ENCODE measurements at regions not wholly inside any gene's neighbourhood (a gene's known extent, or its start where the extent isn't known, plus 50 kb on each side); places are given as distances from the start of the nearest gene placed in this dataset.

DNA sequence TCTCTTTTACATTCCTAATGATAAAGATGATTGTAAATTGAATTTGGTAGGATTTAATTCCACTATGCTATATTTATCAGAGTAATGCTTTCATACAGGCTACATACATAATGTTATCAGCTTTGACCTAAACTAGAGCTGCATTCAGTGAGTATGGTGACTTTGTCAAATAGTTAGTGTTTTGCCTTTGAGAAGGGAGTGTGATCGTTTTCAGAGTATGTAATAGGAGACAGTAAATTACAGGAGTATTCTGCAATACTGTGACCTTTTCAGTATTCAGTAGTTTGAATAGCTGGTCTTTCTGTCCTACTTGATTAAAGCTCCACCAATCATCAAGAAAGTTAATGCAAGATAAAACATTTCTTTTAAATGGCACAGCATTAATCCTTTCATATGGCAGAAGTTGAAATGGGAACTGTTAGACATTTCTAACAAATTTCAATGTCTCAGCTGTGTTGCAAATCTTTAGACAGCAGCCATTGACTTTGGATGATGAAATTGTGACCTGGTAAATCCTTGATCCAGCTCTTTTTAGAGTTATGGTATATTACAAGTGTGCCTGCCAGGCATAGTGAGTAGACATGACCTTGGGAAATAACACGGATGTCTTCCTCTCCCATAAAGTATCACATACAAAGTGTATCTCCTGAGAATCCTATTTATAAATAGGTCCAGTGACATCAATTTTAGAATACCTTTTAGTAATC, 455.3 kb downstream of the KCTD8 start:
- no peak overlapping the region for H3K4me3 ChIP-seq (ENCODE audit: low read length)
- DNase-seq (ENCODE audit: low read depth, low spot score) = no peak

DNA sequence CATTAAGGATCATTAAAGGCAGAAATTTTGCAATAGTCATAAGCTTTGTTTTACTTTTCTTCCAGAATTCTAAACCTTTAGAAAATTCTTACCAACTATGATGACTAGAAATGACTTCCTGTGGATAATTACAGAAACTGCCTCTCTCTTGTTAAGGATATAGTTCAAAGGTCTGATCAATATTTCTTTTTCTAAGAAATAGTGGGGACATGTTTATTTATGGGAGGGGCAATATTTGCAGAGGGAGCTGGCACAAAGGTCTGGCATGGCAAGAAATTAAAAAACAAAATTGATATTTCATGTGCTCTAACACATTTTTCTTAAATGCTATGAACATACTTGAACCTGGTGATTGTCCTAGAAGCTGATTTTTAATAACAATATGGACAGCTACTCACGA, 448.9 kb downstream of the KCTD8 start:
- no peak overlapping the region for H3K4me3 ChIP-seq (ENCODE audit: low read length)
- DNase-seq (ENCODE audit: low read depth, low spot score) = no peak

DNA sequence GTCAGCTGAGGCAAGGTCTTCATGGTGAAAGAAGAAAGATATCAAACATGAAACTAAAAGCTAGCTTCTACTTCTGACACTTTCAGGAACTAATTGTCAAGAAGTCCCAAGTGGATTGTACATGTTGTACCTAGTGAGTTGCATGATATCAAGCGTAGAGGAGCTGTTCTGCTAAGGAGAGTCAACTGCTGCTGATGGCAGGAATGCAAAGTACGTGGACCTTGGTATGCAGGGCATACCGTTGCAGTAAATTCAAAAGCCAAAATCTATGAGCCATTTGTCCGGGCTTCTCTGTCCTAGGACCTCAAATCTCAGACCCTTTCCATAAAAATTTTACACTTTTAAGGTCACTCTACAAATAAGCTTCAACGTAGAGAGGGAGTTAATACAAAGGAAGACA, 446.2 kb downstream of the KCTD8 start:
- no peak overlapping the region for H3K4me3 ChIP-seq (ENCODE audit: low read length)
- no peak for DNase-seq (ENCODE audit: low read depth, low spot score)

DNA sequence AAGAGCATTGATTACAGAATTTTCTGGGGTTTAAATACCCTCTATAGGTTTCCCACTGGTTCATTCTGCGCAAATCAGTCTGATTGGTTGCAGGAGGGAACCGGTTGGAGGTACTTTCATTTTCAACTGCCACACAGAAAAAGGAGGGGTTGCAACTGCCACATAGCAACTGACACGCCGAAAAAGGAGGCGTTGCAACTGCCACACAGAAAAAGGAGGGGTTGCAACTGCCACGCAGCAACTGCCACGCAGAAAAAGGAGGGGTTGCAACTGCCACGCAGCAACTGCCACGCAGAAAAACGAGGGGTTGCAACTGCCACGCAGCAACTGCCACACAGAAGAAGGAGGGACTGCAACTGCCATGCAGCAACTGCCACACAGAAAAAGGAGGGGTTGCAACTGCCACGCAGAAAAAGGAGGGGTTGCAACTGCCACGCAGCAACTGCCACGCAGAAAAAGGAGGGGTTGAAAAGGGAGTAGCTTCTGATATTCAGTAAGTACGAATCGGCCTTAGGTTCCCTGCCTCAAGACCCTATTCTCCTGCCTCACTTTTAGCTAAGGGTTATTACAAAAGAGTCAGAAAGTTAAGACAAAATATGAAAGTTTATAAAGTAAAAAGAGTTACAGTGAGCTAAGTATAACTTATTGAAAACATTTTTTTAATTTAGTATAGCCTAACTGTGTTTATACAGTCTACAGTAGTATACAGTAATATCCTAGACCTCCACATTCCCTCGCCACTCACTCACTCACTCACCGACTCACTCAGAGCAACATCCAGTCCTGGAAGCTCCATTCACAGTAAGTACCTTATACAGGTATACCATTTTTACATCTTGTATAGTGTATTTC, 431.8 kb downstream of the KCTD8 start:
- H3K4me3 ChIP-seq (ENCODE audit: low read length) = no peak overlapping the region
- no peak for DNase-seq (ENCODE audit: low read depth, low spot score)

DNA sequence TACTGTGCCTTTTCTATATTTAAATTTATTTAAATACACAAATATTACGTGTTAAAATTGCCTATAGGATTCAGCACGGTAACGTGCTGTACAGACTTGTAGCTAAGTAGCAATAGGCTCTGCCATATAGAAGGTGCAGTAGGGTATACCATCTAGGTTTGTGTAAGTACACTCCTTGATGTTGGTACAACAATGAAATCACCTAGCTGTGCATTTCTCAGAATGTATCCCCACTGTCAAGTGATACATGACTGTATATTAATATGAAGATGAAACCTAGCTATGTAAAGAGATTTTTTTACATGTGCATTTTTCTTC, 431.2 kb downstream of the KCTD8 start:
- DNase-seq (ENCODE audit: low read depth, low spot score) = no peak
- H3K4me3 ChIP-seq (ENCODE audit: low read length) = no peak overlapping the region

DNA sequence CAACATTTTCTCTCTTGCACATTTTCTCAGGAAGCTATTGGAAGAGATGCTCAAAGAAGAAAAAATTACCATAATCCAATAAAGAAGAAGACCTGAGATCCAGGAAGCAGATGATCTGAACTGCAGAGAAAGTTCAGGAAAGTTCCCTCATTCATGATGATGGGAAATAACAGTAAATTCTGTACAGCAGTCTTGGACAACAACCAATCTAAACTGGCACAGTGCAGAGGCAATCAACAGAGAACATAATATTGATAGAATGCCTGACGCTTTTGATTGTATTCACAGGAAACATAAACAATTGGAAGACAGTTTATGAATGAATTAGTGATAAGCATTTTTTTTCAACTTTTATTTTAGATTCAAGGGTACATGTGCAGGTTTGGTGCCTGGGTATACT, 428.9 kb downstream of the KCTD8 start:
- DNase-seq (ENCODE audit: low read depth, low spot score) = no peak
- H3K4me3 ChIP-seq (ENCODE audit: low read length) = no peak overlapping the region

DNA sequence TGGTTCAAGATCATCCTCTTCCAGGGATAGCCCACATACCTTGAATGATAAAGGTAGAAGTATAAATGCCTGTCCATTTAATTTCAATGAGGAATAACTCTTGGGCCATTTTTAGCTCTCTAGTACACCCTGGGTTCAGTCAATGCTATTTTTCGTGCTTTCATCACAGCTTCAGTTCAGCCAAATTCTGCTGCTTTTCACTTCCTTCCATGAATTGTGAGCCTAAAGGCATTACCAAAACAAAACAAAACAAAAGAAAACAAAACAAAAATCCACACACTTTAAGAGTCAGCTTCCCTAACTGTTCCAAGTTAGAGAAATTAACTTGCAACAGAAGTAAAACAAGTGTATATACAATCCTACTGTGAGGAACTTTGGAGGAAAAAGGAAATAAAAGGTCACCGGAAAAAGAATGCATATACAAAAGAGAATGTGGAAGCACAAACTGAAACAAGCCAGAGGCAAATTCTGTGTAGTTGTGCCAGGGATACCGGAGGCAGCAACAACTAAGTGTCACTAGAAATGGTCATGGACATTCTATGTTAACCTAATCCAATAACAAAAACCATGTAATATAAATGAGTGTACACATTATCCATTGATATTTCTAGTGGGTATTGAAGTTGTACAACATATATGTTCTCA, 423.1 kb downstream of the KCTD8 start:
- no peak for DNase-seq (ENCODE audit: low read depth, low spot score)
- no peak overlapping the region for H3K4me3 ChIP-seq (ENCODE audit: low read length)

DNA sequence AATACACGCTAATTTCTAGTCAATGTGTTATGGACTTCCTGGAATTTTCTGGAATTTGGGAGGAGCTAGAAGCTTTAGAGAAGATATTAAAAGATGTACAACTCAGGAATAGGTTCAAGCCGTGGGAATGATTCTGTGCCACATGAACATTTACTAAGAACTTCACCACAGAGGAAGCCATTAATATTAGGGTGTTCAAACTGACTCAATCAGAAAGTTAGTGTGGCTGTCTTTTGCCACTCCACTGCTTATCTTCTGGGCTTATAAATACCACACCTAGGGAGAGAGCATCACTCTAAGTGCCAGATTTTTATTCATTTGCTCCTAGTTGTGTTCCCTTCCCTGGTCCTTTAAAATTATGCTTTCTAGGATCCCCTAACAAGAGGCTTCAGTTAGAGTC, 409.8 kb downstream of the KCTD8 start:
- no peak for DNase-seq (ENCODE audit: low read depth, low spot score)
- H3K4me3 ChIP-seq (ENCODE audit: low read length) = no peak overlapping the region

DNA sequence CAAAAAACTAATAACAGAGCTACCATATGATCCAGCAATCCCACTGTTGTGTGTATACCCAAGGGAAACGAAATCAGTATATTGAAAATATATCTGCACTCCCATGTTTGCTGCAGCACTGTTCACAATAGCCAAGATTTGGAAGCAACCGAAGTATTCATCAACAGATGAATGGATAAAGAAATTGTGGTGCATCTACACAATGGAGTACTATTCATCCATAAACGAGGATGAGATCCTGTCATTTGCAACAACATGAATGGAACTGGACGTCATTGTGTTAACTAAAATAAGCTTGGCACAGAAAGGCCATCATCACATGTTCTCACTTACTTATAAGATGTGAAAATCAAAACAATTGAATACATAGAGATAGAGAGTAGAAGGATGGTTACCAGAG, 402.1 kb downstream of the KCTD8 start:
- no peak for DNase-seq (ENCODE audit: low read depth, low spot score)

DNA sequence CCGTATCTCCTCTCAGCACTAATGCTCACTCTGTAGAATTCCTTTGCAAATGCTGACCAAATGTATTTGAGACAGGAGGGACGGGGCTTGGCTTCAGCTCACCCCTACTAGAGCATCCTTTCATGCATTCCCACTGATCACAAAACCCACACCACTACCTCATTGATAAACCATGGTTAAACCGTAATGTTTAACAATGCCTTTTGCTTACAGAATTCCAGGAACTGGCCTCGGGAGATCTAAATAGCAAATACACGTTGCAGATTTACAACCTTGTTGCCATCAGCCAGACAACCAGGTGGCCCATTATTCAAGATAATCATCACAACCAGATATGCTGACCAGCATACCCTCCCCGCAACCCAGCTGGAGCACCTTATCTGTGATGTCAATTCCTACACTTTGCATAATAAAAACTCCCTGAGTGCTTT, 391.9 kb downstream of the KCTD8 start:
- no peak for DNase-seq (ENCODE audit: low read depth, low spot score)
- H3K4me3 ChIP-seq (ENCODE audit: low read length) = no peak overlapping the region

More for the DNA sequence above, 402.1 kb downstream of the KCTD8 start:
- no peak overlapping the region for H3K4me3 ChIP-seq (ENCODE audit: low read length)

DNA sequence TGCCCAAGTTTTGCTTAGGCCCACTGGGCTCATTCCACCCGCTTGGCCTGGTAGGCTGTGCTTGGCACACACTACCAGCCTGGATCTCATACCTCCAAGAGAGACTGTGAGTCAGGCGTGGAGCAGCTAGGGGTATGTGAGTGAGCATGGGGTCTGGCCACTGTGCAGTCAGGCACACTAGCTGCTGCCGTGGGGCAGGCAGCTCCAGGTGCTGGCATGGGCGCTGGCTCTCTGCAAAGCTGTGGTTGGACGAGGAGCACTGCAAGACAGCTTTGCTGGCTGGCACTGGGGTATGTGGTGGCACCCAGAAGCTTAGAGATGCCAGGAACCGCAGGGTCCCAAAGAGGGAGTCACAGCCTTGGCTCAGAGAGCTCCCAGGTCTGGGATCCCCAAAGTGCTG, 377.8 kb downstream of the KCTD8 start:
- no peak overlapping the region for H3K4me3 ChIP-seq (ENCODE audit: low read length)

DNA sequence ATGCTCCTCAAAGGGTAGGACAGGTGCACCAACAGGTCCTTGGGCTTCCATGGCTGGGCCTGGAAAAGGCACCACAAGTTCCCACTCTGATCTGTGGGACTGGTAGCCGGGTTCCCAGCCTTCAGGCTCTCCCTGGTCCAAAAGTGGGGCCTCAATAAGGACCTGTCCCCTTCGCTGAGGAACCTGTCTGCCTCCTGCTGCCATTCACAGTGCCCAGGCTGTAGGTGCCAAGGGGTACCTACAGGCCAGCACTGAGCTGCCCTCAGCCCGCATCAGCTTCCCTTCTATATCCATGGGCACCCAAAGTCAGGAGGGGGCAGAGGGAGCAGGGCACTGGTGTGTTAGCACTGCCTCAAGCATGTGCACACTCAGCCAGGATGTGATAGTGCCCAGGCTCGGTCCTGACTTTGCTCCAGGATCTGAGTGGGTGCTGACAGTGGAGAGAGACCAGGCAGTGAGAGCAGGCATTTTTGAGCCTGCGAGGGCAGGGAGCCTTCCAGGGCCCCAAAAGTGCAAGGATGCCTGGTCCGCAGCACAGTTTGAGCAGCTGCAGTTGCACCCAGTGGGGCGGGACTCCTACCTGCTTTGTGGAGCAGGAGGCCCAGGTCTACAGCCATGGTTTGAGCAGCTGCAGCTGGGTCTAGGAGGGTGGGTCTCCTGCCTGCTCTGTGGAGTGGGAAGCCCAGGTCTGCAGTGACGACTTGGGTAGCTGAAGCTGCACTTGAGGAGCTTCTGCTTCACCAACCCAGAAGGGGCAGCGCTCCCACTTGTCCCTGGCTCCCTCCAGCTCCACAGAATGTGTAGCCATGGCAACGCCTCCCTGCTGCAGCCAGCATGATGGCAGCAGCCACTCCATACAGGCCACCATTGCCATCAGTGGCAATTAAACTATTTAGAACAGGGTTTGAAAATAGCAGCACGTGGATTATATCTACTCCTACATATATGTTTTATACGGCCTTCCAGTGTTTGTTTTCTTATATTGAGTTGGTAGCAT, 376.4 kb downstream of the KCTD8 start:
- no peak for DNase-seq (ENCODE audit: low read depth, low spot score)
- H3K4me3 ChIP-seq (ENCODE audit: low read length) = no peak overlapping the region

More for the DNA sequence above, 377.8 kb downstream of the KCTD8 start:
- DNase-seq (ENCODE audit: low read depth, low spot score) = no peak

DNA sequence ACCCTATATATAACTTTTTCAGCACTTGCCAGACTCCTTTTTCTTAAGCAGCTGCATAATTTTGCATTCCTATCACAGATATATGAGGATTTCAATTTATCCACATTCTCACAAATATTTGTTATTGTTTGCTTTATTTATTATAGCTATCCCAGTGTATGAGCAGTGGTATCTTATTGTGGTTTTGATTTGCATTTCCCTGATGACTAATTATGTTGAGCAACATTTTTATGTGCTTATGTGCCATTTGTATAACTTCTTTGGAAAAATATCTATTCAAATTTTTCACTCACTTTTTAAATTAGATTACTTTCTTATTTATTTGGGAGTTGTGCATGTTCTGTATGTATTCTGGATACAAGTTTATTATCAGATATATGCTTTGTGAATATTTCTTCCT, 361.9 kb downstream of the KCTD8 start:
- DNase-seq (ENCODE audit: low read depth, low spot score) = no peak
- H3K4me3 ChIP-seq (ENCODE audit: low read length) = no peak overlapping the region

DNA sequence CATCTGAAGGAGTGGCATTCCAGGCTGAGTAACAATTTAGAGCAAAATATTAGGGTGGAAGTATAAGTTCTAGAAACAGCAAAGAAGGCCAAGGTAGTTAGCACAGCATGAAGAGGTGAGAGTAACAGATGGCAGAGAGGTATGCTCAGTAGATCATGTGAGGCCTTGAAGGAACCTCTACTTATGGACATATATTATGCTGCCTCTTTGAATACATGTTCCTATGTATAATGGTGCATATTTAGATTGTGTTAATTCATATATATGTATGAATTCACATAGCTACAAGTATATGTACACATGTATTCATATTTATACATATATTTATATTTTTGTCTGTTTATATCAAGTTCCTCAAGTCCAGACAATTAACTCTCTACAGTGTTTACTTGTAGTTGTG, 355.2 kb downstream of the KCTD8 start:
- H3K4me3 ChIP-seq (ENCODE audit: low read length) = no peak overlapping the region
- no peak for DNase-seq (ENCODE audit: low read depth, low spot score)

DNA sequence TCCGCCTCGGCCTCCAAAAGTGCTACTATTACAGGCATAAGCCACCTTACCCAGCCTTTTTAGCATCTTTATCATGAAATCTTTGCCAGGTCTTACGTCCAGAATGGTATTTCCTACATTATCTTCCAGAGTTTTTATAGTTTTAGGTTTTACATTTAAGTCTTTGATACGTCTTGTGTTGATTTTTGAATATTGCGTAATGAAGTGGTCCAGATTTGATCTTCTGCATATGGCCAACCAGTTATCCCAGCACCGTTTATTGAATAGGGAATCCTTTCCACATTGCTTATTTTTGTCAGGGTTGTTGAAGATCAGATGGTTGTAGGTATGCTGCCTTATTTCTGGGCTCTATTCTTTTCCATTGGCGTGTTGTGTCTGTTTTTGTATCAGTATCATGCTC, 349.6 kb downstream of the KCTD8 start:
- no peak overlapping the region for H3K4me3 ChIP-seq (ENCODE audit: low read length)
- DNase-seq (ENCODE audit: low read depth, low spot score) = no peak

DNA sequence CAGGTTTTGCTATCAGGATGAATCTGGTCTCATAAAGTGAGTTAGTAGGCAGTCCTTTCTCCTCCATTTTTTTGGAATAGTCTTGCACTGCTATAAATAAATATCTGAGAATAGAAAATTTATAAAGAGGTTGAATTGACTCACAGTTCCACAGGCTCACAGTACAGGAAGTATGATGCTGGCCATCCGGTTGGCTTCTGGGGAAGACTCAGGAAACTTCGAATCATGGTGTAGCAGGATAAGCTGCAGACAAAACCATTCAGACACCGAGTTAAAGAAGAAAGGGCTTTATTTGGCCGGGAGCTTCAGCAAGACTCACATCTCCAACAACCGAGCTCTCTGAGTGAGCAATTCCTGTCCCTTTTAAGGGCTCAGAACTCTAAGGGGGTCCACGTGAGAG, 348.2 kb downstream of the KCTD8 start:
- H3K4me3 ChIP-seq (ENCODE audit: low read length) = no peak overlapping the region
- DNase-seq (ENCODE audit: low read depth, low spot score) = no peak

DNA sequence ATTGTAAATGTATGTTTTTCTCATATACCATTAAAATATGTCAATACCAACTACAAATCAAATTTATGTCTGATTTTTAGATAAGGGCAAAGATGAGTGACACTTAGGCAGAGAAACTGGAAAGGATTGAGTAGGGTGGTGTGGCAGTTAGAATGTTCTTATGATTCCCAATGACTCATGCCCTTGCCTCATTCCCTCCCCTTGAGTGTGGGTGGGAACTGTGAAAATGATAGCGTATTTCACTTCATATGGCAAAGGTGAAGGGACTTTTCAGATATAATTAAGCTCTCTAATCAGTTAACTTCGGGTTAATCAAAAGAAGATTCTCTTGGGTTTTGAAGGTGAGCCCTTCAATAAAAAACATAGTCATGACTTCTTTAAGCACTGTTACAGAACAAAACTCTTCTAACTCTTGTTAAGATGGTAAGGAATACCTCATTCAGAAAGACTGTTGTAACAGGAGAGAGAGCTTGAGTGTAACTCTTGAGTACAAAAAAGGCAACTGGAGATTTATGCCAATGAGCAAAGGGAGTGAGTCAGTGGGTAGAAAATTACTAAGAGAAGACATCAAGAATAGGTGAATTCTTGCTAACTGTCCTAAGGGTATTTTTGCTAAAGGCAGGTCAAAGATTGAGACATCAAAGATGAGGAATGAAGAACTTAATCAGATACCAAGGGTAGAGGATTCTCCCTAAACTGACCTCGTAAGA, 329.5 kb downstream of the KCTD8 start:
- DNase-seq (ENCODE audit: low read depth, low spot score) = no peak
- no peak overlapping the region for H3K4me3 ChIP-seq (ENCODE audit: low read length)

DNA sequence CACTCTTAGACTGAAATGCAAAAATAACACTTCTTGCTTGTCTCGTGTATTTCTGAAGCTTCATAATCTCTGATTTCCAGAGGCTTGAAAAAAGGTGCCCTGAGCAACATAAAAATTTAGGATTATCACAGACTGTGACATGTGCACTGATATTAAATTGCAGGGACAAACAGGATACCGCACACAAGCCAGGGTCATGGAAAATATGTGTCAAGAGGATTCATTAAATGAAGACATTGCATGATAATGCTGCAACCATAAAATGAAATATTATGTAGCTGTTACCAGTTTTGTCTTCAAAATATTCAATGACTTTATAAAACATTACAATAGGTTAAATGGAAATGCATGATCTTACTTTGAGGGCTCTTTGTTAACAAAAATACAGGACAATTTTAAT, 328.0 kb downstream of the KCTD8 start:
- DNase-seq (ENCODE audit: low read depth, low spot score) = no peak
- no peak overlapping the region for H3K4me3 ChIP-seq (ENCODE audit: low read length)

DNA sequence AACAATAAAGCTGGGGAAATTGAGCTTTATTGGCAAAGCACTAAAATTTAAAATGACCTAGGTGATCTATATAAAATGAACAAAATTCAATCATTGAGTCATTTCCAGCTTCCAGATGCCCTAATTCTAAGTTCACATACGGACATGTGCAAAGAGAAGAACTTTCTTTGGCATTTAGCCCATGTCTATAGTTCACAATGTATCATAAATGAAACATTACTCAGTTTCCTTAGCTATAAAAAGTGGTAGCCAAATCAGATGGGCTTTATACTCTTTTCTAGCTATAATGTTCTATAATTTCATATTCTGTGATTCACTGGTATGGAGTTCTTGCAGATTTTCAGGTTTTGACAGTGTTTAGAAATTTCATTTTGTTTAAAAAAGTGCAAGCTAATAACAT, 327.4 kb downstream of the KCTD8 start:
- no peak for DNase-seq (ENCODE audit: low read depth, low spot score)
- no peak overlapping the region for H3K4me3 ChIP-seq (ENCODE audit: low read length)

All from Jurkat, Clone E6-1 (cell line).